IMR-90 (cell line): ENCODE measurements at regions not wholly inside any gene's neighbourhood (a gene's known extent, or its start where the extent isn't known, plus 50 kb on each side); places are given as distances from the start of the nearest gene placed in this dataset.

Source experiments
- ATAC-seq: fragments of 200-7000 bp; cut with Tn5 transposase; 2 replicates; pipeline ENCODE4 v1.9.1; 2020; ENCODE audit warnings: low read depth, mild to moderate bottlenecking, moderate library complexity
- BruUV-seq: library from RNA; stranded (reverse); fragments of 400-500 nt; replicated peaks from 2 replicates; lab custom pipeline; 2021; lab: Mats Ljungman, UMichigan
- CTCF ChIA-PET: fragments of 300-600 bp; formaldehyde crosslinking; extraction: SDS; loops from one replicate; lab custom pipeline; 2021; ENCODE audit warnings: antibody characterized with exemption; lab: Yijun Ruan, JAX
- POLR2A ChIA-PET: fragments of 300-600 bp; sonication (Branson Sonifier 250); formaldehyde crosslinking; loops from one replicate; lab custom pipeline; 2022; ENCODE audit warnings: antibody characterized with exemption; ENCODE audit not compliant: unreplicated experiment; lab: Charles Lee
- DNase-seq: peaks from one replicate; pipeline ENCODE4 v3.0.0; 2013
- H2AFZ ChIP-seq: replicated peaks from 2 replicates; pipeline ENCODE3; 2013; ENCODE audit warnings: low read length, mild to moderate bottlenecking; ENCODE audit not compliant: poor library complexity
- H2AK5ac ChIP-seq: 2 replicates; pipeline ENCODE4 v1.6.1; 2013; ENCODE audit warnings: low read depth, low read length, inconsistent platforms
- H2AK9ac ChIP-seq: replicated peaks from 2 replicates; pipeline ENCODE3; 2013; ENCODE audit warnings: mild to moderate bottlenecking, low read depth, low read length, moderate library complexity; ENCODE audit not compliant: poor library complexity
- H2BK120ac ChIP-seq: 2 replicates; pipeline ENCODE4 v1.6.1; 2013; ENCODE audit warnings: low read depth, low read length, inconsistent platforms
- H2BK15ac ChIP-seq: 3 replicates; pipeline ENCODE4 v1.6.1; 2013; ENCODE audit warnings: low read depth, low read length, inconsistent platforms
- H2BK20ac ChIP-seq: 2 replicates; pipeline ENCODE4 v1.6.1; 2013; ENCODE audit warnings: low read depth, mild to moderate bottlenecking, inconsistent platforms, low read length, moderate library complexity
- H2BK5ac ChIP-seq: 2 replicates; pipeline ENCODE4 v1.6.1; 2013; ENCODE audit warnings: mild to moderate bottlenecking, low read depth, low read length, inconsistent platforms; ENCODE audit not compliant: poor library complexity, severe bottlenecking
- H3K14ac ChIP-seq: replicated peaks from 2 replicates; pipeline ENCODE4 v1.6.1; 2013; ENCODE audit warnings: low read depth, low read length, inconsistent platforms
- H3K18ac ChIP-seq: 2 replicates; pipeline ENCODE4 v1.6.1; 2013; ENCODE audit warnings: low read depth, low read length, control low read depth
- H3K23ac ChIP-seq: 2 replicates; pipeline ENCODE4 v1.6.1; 2013; ENCODE audit warnings: low read depth, low read length, inconsistent platforms
- H3K27ac ChIP-seq: 2 replicates; pipeline ENCODE4 v1.5.1; 2013; ENCODE audit warnings: mild to moderate bottlenecking, control low read depth, low read length; ENCODE audit not compliant: insufficient read depth
- H3K27me3 ChIP-seq: 2 replicates; pipeline ENCODE4 v1.6.1; 2013; ENCODE audit warnings: low read length; ENCODE audit not compliant: control insufficient read depth, insufficient read depth
- H3K36me3 ChIP-seq: 2 replicates; pipeline ENCODE4 v1.6.1; 2013; ENCODE audit warnings: low read length, mixed read lengths; ENCODE audit not compliant: control insufficient read depth, insufficient read depth
- H3K4ac ChIP-seq: 2 replicates; pipeline ENCODE4 v1.6.1; 2013; ENCODE audit warnings: low read depth, low read length, inconsistent platforms
- H3K4me1 ChIP-seq: 2 replicates; pipeline ENCODE4 v1.6.1; 2013; ENCODE audit warnings: low read length, mixed read lengths; ENCODE audit not compliant: control insufficient read depth, insufficient read depth
- H3K4me2 ChIP-seq: 2 replicates; pipeline ENCODE4 v1.6.1; 2013; ENCODE audit warnings: low read depth, mild to moderate bottlenecking, control low read depth, low read length, moderate library complexity
- H3K4me3 ChIP-seq: 2 replicates; pipeline ENCODE4 v1.5.1; 2013; ENCODE audit warnings: low read depth, mild to moderate bottlenecking, control low read depth, low read length, moderate library complexity; ENCODE audit not compliant: insufficient read depth
- H3K56ac ChIP-seq: 2 replicates; pipeline ENCODE4 v1.6.1; 2013; ENCODE audit warnings: low read length, inconsistent platforms; ENCODE audit not compliant: insufficient read depth; ENCODE audit errors: extremely low read depth
- H3K79me1 ChIP-seq, 2 experiments: 2 replicates each; pipeline ENCODE4 v1.6.1; 2013; ENCODE audit warnings: low read length in 2 of 2, inconsistent platforms in 1 of 2, low read depth in 1 of 2
- H3K9ac ChIP-seq: 2 replicates; pipeline ENCODE4 v1.6.1; 2013; ENCODE audit warnings: low read depth, low read length, control low read depth
- H3K9me1 ChIP-seq: 2 replicates; pipeline ENCODE4 v1.6.1; 2013; ENCODE audit warnings: low read length, inconsistent platforms; ENCODE audit not compliant: insufficient read depth
- H3K9me3 ChIP-seq: 2 replicates; pipeline ENCODE4 v1.6.1; 2013; ENCODE audit warnings: low read length; ENCODE audit not compliant: control insufficient read depth, insufficient read depth
- H4K20me1 ChIP-seq: 2 replicates; pipeline ENCODE4 v1.6.1; 2013; ENCODE audit warnings: low read length, inconsistent platforms; ENCODE audit not compliant: insufficient read depth
- H4K5ac ChIP-seq: 2 replicates; pipeline ENCODE4 v1.6.1; 2013; ENCODE audit warnings: mild to moderate bottlenecking, low read depth, low read length, control low read depth
- H4K8ac ChIP-seq, 2 experiments: 2 replicates each; pipeline ENCODE4 v1.6.1; 2013; ENCODE audit warnings: low read depth in 2 of 2, low read length in 2 of 2, control low read depth in 1 of 2, inconsistent platforms in 1 of 2
- H4K91ac ChIP-seq: 2 replicates; pipeline ENCODE4 v1.6.1; 2013; ENCODE audit warnings: low read depth, low read length, inconsistent platforms; ENCODE audit not compliant: insufficient read depth
- BHLHE40 ChIP-seq: fragments of 150-350 bp; IDR thresholded peaks from 2 replicates; pipeline ENCODE4 v1.6.1; 2016; ENCODE audit warnings: mild to moderate bottlenecking, low read depth, low read length
- CEBPB ChIP-seq: IDR thresholded peaks from 2 replicates; pipeline ENCODE4 v1.6.1; 2012; ENCODE audit warnings: low read depth, low read length, improper control_type of control experiment
- CHD1 ChIP-seq: IDR thresholded peaks from 2 replicates; pipeline ENCODE4 v1.6.1; 2012; ENCODE audit warnings: low read depth, low read length, improper control_type of control experiment
- CTCF ChIP-seq: conservative IDR thresholded peaks from 2 replicates; pipeline ENCODE4 v1.5.1; 2012; ENCODE audit warnings: mild to moderate bottlenecking, low read depth, low read length, improper control_type of control experiment
- ELK1 ChIP-seq: fragments of 150-350 bp; IDR thresholded peaks from 2 replicates; pipeline ENCODE4 v1.6.1; 2016; ENCODE audit warnings: low read depth, mild to moderate bottlenecking, low read length, moderate library complexity, borderline replicate concordance
- FOS ChIP-seq: fragments of 150-350 bp; IDR thresholded peaks from 2 replicates; pipeline ENCODE4 v1.6.1; 2016; ENCODE audit warnings: low read depth, low read length
- MXI1 ChIP-seq: IDR thresholded peaks from 2 replicates; pipeline ENCODE4 v1.6.1; 2012; ENCODE audit warnings: low read depth, mild to moderate bottlenecking, low read length, moderate library complexity, borderline replicate concordance
- POLR2A ChIP-seq: IDR thresholded peaks from 2 replicates; pipeline ENCODE4 v1.6.1; 2012; ENCODE audit warnings: mild to moderate bottlenecking, low read depth, low read length
- RCOR1 ChIP-seq: IDR thresholded peaks from 2 replicates; pipeline ENCODE4 v1.6.1; 2012; ENCODE audit warnings: mild to moderate bottlenecking, low read length, improper control_type of control experiment; ENCODE audit not compliant: insufficient replicate concordance
- WGBS, 2 experiments: methylation state at CpG; one replicate each; pipeline versions ENCODE4 v1.1.5 to v1.1.7; 2013; ENCODE audit warnings: missing lambda C conversion rate in 2 of 2; ENCODE audit not compliant: insufficient read length in 1 of 2; ENCODE audit errors: extremely low coverage in 2 of 2; 5-methylcytosine and 5-hydroxymethylcytosine counted together
- dilution Hi-C: fragments of 300-500 bp; cut with HindIII; formaldehyde crosslinking; loops from one replicate; pipeline ENCODE4 v1.14.3; 2018; ENCODE audit warnings: low sequenced_read_pairs; ENCODE audit not compliant: unreplicated experiment
- in situ Hi-C: fragments of 300-500 bp; cut with MboI; formaldehyde crosslinking; loops from 3 replicates; pipeline ENCODE4 v1.14.3; 2019; ENCODE audit warnings: low sequenced_read_pairs, inconsistent platforms, mixed read lengths
- intact Hi-C: fragments of 100-400 bp; cut with micrococcal nuclease; formaldehyde crosslinking; loops from 2 replicates; pipeline ENCODE4 v1.10.0; 2022

DNA sequence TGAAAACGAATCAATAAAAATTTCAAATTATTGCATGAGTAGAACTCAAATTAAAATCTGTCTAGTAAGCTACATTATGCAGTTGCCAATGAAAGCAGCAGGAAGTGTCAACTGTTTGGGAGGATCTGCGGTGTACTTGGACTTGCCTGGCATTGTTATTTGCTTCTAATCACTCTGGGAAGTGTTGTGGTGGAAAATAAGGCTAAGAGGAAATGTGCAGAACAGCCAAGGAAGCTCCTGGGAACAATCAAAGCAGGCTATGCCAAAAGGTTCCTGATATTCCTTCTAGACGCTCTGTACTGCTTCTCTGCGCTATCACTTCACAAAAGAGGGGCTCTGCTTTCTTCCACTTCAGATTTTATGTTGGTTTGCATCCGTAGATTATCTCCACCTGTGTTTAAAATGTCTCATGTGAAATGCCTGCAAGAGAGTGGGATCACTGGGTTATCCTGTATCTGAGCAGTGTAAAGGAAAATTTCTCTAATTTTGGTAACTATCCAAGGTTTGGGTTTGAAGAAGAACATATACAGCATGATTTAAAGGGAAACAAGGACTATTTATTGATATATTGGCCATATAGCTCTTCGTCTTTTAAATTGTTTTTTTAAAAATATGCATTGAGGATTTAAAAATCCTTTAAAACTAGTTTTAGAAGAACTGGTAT lies 182.7 kb upstream of the CSNK1A1L start:
- Histone ChIP-seq H3K4me2 (no peak overlapping the region), H2BK5ac (no peak overlapping the region), H3K23ac (no peak overlapping the region), H3K4me3 (no peak overlapping the region), H2AFZ (no peak overlapping the region), H3K9me1 (no peaks in the 10 kb centered on the region), H3K27ac (no peak overlapping the region), H3K4ac (no peak overlapping the region), H3K14ac (no peak overlapping the region), H2AK9ac (no peak overlapping the region), H2BK15ac (no peak overlapping the region), H2BK120ac (no peak overlapping the region), H4K5ac (no peak overlapping the region), H4K20me1 (no peaks in the 10 kb centered on the region), H4K8ac (no peak overlapping the region), H2BK20ac (no peak overlapping the region), H3K56ac (no peak overlapping the region), H3K4me1 (no peaks in the 10 kb centered on the region), H4K91ac (no peak overlapping the region), H3K27me3 (no peaks in the 10 kb centered on the region), H2AK5ac (no peak overlapping the region), H3K9me3 (no peaks in the 10 kb centered on the region), H3K79me1 (no peaks in the 10 kb centered on the region), H3K9ac (no peak overlapping the region), H3K18ac (no peak overlapping the region), H3K36me3 (no peaks in the 10 kb centered on the region)
- TF ChIP-seq CTCF (no peak), ELK1 (no peak), RCOR1 (no peak), CHD1 (no peak), POLR2A (no peak), FOS (no peak), CEBPB (no peak), MXI1 (no peak), BHLHE40 (no peak)
- ATAC-seq, result no peak
- intact Hi-C loops (no loop called here), in situ Hi-C loops (no loop called here), dilution Hi-C loops (no loop called here)
- DNase-seq, result no peak
- CTCF ChIA-PET, result interaction anchor here (1.1 to 1.2 kb wide), 2 partner anchors 9 to 26 kb away, joined by 3 to 5 read pairs; no protein-coding TSS in a partner anchor
- WGBS, 2 experiments, result no CpG with 5 or more reads among the region's 6 CpGs
- BruUV-seq, result no TSS peak
- POLR2A ChIA-PET, result interaction anchor here (0.6 kb wide), 1 partner anchor 222 kb away, joined by 4 read pairs; no protein-coding TSS in a partner anchor
